Fibroblast of pulmonary artery (primary cell): ENCODE measurements at regions not wholly inside any gene's neighbourhood (a gene's known extent, or its start where the extent isn't known, plus 50 kb on each side); places are given as distances from the start of the nearest gene placed in this dataset.

Experiments used
- DNase-seq: peaks from one replicate; pipeline ENCODE4 v3.0.0-alpha.2; 2010; ENCODE audit warnings: low read depth
- H3K4me3 ChIP-seq: replicated peaks from 2 replicates; pipeline ENCODE4 v1.5.1; 2011; ENCODE audit warnings: low read depth, mild to moderate bottlenecking, control low read depth, low read length, moderate library complexity
- TF ChIP-seq, protein P1 (sequence below): IDR thresholded peaks from 2 replicates; pipeline ENCODE4 v1.5.1; 2011; ENCODE audit warnings: mild to moderate bottlenecking, control low read depth, low read length, inconsistent platforms; ENCODE audit errors: missing control alignments

DNA sequence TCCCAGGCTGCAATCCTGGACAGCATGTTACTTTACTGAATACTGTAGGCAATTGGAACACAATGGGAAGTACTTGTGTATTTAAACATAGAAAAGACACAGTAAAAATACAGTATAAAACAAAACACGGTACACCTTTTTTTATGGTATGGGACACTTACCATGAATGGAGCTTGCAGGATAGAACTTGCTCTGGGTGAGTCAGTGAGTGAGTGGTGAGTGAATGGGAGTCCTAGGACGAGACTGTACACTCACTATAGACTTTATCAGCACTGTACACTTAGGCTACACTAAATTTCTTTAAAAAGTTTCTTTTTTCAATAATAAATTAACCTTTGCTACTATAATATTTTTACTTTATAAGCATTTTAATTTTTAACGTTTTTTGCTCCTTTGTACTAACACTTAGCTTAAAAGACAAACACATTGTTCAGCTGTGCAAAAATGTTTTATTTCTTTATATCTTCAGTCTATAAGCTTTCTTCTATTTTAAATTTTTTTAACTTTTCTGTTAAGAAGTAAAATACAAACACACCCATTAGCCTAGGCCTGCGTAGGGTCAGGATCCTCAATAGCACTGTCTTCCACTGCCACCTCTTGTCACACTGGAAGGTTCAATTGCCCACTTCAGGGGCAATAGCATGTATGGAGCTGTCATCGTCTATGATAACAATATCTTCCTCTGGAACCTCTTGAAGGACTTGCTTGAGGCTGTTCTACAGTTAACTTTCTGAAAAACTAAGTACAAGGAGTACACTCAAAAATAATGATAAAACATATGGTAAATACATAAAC lies 293.5 kb upstream of the FSTL5 start:
- no peak overlapping the region for H3K4me3 ChIP-seq
- TF ChIP-seq, protein P1, sequence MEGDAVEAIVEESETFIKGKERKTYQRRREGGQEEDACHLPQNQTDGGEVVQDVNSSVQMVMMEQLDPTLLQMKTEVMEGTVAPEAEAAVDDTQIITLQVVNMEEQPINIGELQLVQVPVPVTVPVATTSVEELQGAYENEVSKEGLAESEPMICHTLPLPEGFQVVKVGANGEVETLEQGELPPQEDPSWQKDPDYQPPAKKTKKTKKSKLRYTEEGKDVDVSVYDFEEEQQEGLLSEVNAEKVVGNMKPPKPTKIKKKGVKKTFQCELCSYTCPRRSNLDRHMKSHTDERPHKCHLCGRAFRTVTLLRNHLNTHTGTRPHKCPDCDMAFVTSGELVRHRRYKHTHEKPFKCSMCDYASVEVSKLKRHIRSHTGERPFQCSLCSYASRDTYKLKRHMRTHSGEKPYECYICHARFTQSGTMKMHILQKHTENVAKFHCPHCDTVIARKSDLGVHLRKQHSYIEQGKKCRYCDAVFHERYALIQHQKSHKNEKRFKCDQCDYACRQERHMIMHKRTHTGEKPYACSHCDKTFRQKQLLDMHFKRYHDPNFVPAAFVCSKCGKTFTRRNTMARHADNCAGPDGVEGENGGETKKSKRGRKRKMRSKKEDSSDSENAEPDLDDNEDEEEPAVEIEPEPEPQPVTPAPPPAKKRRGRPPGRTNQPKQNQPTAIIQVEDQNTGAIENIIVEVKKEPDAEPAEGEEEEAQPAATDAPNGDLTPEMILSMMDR = no peak

DNA sequence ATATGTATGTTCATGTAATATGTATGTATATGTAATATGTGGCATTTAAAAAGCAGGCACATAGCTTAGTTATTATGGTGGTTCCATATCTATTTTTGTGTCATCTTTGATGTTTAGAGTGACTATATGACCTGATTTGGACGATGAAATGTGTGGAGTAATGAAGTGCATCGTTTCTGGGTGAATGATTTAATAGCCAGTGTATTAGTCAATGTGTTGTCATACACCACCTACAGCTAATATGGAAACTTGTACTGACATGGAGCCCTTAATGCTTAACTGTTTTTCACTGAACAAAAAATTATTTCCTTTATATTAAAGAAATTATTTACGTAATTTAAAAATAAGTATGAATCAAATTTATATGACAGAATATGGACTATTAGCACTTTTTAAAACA lies 292.3 kb upstream of the FSTL5 start:
- no peak for DNase-seq
- TF ChIP-seq, protein P1 = no peak
- H3K4me3 ChIP-seq = no peak overlapping the region

More for the DNA sequence above, 293.5 kb upstream of the FSTL5 start:
- no peak for DNase-seq

DNA sequence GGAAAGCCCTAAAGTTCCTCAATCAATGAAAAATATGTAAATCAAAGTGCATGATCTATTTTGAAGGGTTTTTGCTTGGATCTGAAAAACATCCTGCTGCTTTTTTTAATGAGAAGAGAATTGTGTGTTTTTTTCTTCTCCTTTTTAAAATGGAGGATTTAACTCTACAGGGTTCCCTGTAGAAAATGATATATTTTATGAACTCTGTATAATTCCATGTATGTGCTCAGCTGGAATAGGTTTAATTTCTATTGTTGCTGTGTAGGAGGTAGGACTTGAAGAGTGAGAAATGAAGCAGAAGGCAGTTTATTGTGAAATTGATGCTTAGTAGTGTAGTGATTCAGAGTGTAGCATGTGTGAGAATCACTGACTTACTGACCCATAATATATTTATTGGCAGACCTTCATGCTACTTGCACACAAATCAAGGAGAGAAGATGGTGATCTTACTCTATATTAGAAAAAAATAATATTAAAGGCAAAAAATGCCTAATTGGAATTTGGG lies 286.8 kb upstream of the FSTL5 start:
- DNase-seq = no peak
- H3K4me3 ChIP-seq = no peak overlapping the region
- TF ChIP-seq, protein P1 = no peak

DNA sequence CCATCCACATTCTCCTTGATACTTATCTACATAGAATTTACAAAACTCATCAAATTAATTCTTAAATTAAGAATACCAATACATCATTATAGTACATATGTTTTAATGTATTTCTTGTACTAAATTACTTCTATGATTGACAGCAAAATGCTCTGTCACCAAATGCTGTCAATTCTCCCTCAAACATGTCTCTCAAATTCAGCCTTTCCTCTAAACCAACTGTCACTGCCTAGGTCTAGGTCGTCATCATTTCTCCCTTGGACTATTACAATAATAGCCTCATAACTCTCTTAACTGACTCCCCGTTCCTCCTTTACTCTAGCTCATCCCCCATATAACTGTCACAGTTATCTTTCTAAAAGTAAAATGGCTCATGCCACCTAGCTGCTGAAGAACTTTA lies 279.7 kb upstream of the FSTL5 start:
- no peak overlapping the region for H3K4me3 ChIP-seq
- DNase-seq = no peak
- TF ChIP-seq, protein P1 = no peak

DNA sequence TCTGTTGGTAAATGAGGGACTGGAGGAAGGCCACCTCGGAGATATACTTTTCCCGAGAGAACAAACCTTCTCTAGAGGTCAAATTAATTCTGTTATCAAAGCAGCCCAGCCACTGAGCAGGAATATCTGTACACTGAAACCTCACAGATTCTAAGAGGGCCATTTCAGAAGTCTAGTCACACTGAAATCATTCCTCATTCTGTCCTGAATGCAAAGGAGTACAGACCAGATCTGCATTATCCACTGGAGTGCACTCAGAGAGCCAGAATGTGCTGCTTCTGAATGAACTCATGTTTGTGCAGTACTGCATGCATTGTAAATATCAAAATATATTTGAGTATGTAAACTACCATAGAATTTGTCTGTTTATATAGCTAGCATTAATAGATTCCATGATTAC lies 278.3 kb upstream of the FSTL5 start:
- TF ChIP-seq, protein P1 = no peak
- H3K4me3 ChIP-seq = no peak overlapping the region
- DNase-seq = no peak

DNA sequence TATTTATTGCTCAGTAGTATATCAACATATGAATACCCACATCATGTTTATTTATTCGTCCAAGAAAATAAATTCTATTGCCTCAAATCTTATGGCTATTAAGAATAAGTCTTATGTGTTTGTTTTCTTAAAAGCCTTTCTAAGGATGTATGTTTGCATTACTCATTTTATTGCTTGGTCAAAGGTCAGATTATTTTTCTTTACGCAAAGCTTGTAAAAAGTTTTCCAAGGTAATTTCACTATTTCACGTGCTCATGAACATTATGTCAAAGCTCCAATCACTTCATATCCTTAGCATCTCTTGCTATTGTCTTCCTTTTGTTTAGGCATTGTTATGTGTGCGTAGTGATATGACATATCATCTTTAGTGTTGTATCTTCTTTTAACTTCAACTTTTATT lies 258.5 kb upstream of the FSTL5 start:
- no peak overlapping the region for H3K4me3 ChIP-seq
- TF ChIP-seq, protein P1 = no peak
- DNase-seq = no peak

DNA sequence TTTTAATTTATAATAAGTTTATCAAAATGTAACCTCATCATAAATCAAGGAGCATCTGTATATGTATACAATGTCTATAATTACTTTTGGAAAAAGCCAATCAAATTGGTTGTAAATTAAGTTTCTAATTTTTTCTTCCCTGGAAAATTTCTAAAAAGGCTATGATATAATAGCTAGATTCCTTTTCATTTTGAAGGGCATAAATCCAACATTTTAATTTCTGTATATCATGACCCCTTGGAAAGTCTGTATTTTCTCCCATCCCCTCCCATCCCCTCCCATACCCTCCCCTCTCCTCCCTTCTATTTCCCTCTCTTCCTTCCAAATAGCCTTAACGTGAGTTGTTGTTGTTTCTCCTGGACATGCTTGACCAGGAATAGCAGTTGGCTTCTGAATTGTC lies 247.1 kb upstream of the FSTL5 start:
- TF ChIP-seq, protein P1 = no peak
- no peak overlapping the region for H3K4me3 ChIP-seq
- no peak for DNase-seq
